PC-3 (cell line): ENCODE measurements at regions not wholly inside any gene's neighbourhood (a gene's known extent, or its start where the extent isn't known, plus 50 kb on each side); places are given as distances from the start of the nearest gene placed in this dataset.

Source experiments
- ATAC-seq: fragments of 200-7000 bp; cut with Tn5 transposase; 2 replicates; pipeline ENCODE4 v1.9.1; 2020; ENCODE audit warnings: mild to moderate bottlenecking, moderate library complexity
- BruUV-seq: library from RNA; stranded (reverse); fragments of 400-500 nt; replicated peaks from 2 replicates; lab custom pipeline; 2021; lab: Mats Ljungman, UMichigan
- CTCF ChIA-PET: fragments of 300-600 bp; sonication (Branson Sonifier 250); formaldehyde crosslinking; loops from one replicate; lab custom pipeline; 2022; ENCODE audit warnings: antibody characterized with exemption; lab: Charles Lee
- POLR2A ChIA-PET: fragments of 300-600 bp; sonication (Branson Sonifier 250); formaldehyde crosslinking; loops from one replicate; lab custom pipeline; 2022; ENCODE audit warnings: antibody characterized with exemption; ENCODE audit not compliant: unreplicated experiment; lab: Charles Lee
- DNase-seq: peaks from one replicate; pipeline ENCODE4 v3.0.0-alpha.2; 2015
- H2AFZ ChIP-seq: fragments of 300-600 bp; sonication (generic); 2 replicates; pipeline ENCODE4 v1.6.0; 2016; ENCODE audit warnings: antibody characterized with exemption, low read length
- H3F3A ChIP-seq: fragments of 300-600 bp; sonication (generic); one replicate; pipeline ENCODE4 v1.6.0; 2017; ENCODE audit warnings: antibody characterized with exemption, low read length, control low read depth, mild to moderate bottlenecking; ENCODE audit not compliant: unreplicated experiment
- H3K27ac ChIP-seq: fragments of 300-600 bp; sonication (generic); 2 replicates; pipeline ENCODE4 v1.5.1; 2016; ENCODE audit warnings: mild to moderate bottlenecking, low read length
- H3K27me3 ChIP-seq: fragments of 300-600 bp; sonication (generic); 2 replicates; pipeline ENCODE4 v1.6.1; 2016; ENCODE audit warnings: low read length, mixed read lengths
- H3K36me3 ChIP-seq: fragments of 300-600 bp; sonication (generic); 2 replicates; pipeline ENCODE4 v1.6.1; 2016; ENCODE audit warnings: low read depth, mixed run types, low read length, mixed read lengths
- H3K4me1 ChIP-seq: fragments of 300-600 bp; sonication (generic); 2 replicates; pipeline ENCODE4 v1.5.1; 2016; ENCODE audit warnings: low read length; ENCODE audit not compliant: insufficient read depth
- H3K4me2 ChIP-seq: fragments of 300-600 bp; sonication (generic); 2 replicates; pipeline ENCODE4 v1.6.0; 2016; ENCODE audit warnings: low read length
- H3K4me3 ChIP-seq: fragments of 300-600 bp; sonication (generic); 2 replicates; pipeline ENCODE4 v1.5.1; 2016; ENCODE audit warnings: mild to moderate bottlenecking, low read length, mixed read lengths
- H3K79me2 ChIP-seq: fragments of 300-600 bp; sonication (generic); 2 replicates; pipeline ENCODE4 v1.6.1; 2017; ENCODE audit warnings: low read length, mixed read lengths
- H3K9ac ChIP-seq: fragments of 300-600 bp; sonication (generic); 2 replicates; pipeline ENCODE4 v1.6.0; 2016; ENCODE audit warnings: mild to moderate bottlenecking, low read length
- H3K9me2 ChIP-seq: fragments of 300-600 bp; sonication (generic); replicated peaks from 2 replicates; pipeline ENCODE4 v1.6.1; 2016; ENCODE audit warnings: mixed run types, low read length, mixed read lengths
- H3K9me3 ChIP-seq: fragments of 300-600 bp; sonication (generic); 2 replicates; pipeline ENCODE4 v1.6.1; 2016; ENCODE audit warnings: low read length, mixed read lengths
- H4K20me1 ChIP-seq: fragments of 300-600 bp; sonication (generic); 2 replicates; pipeline ENCODE4 v1.6.1; 2016; ENCODE audit warnings: low read length, mixed read lengths
- CTCF ChIP-seq: fragments of 300-600 bp; sonication (generic); conservative IDR thresholded peaks from 2 replicates; pipeline ENCODE4 v1.5.1; 2017; ENCODE audit warnings: antibody characterized with exemption, low read depth, mild to moderate bottlenecking, low read length
- EZH2 ChIP-seq: fragments of 300-600 bp; sonication (generic); IDR thresholded peaks from one replicate; pipeline ENCODE4 v1.6.1; 2017; ENCODE audit warnings: antibody characterized with exemption, mild to moderate bottlenecking, low read length; ENCODE audit not compliant: unreplicated experiment
- EZH2phosphoT487 ChIP-seq: fragments of 300-600 bp; sonication (generic); IDR thresholded peaks from 2 replicates; pipeline ENCODE4 v1.6.1; 2018; ENCODE audit warnings: mild to moderate bottlenecking, antibody characterized with exemption, low read length, borderline replicate concordance
- intact Hi-C: fragments of 100-400 bp; cut with micrococcal nuclease; formaldehyde crosslinking; loops from 2 replicates; pipeline ENCODE4 v1.9.0; 2023

DNA sequence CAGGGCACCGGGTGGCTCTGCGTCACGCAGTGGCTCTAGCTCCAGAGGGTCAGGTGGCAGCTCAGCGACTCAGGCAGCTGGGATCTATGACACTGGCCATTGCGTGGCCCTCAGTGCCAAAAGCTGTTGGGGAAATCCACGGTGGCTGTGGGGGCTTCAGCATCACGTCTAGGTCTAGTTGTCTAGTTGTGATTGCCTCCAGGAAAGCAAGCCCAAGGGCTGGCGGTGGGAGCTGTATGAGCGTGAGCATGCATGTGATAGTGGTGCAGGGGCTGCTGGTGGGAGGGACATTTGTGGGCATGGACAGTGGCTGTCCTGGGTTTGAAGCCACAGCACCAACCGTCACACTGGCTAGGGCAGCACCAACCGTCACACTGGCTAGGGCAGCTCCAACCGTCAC is 191.4 kb downstream of the THBS2 start:
- H3K79me2 ChIP-seq: no peaks in the 10 kb centered on the region
- intact Hi-C loops: no loop called here
- H3F3A ChIP-seq: no peaks in the 10 kb centered on the region
- no peak overlapping the region for H3K4me2 ChIP-seq
- TF ChIP-seq EZH2: no peak
- TF ChIP-seq EZH2phosphoT487: no peak
- TF ChIP-seq CTCF: no peak
- no peaks in the 10 kb centered on the region for H3K9me2 ChIP-seq
- no peaks in the 10 kb centered on the region for H4K20me1 ChIP-seq
- H3K4me3 ChIP-seq: no peak overlapping the region
- ATAC-seq: no peak
- H2AFZ ChIP-seq: no peak overlapping the region
- CTCF ChIA-PET: no interaction called here
- DNase-seq: no peak
- no peaks in the 10 kb centered on the region for H3K36me3 ChIP-seq
- BruUV-seq: no TSS peak
- no peaks in the 10 kb centered on the region for H3K4me1 ChIP-seq
- no peak overlapping the region for H3K9ac ChIP-seq
- no peak overlapping the region for H3K27ac ChIP-seq
- POLR2A ChIA-PET: no interaction called here
- H3K27me3 ChIP-seq: no peaks in the 10 kb centered on the region
- no peaks in the 10 kb centered on the region for H3K9me3 ChIP-seq

- ChIA-PET POLR2A (no interaction called here), CTCF (no interaction called here)
- Histone ChIP-seq H3K9ac (no peak overlapping the region), H2AFZ (no peak overlapping the region), H3K36me3 (no peaks in the 10 kb centered on the region), H3K9me3 (no peaks in the 10 kb centered on the region), H3K4me3 (no peak overlapping the region), H4K20me1 (no peaks in the 10 kb centered on the region), H3K79me2 (no peaks in the 10 kb centered on the region), H3K4me1 (no peaks in the 10 kb centered on the region), H3K9me2 (no peaks in the 10 kb centered on the region), H3K27me3 (no peaks in the 10 kb centered on the region), H3K4me2 (no peak overlapping the region), H3F3A (no peaks in the 10 kb centered on the region), H3K27ac (no peak overlapping the region)
- BruUV-seq: no TSS peak
- no peak for ATAC-seq
- TF ChIP-seq CTCF (no peak), EZH2phosphoT487 (no peak), EZH2 (no peak)
- intact Hi-C loops: no loop called here
- DNase-seq: no peak
Observed at GRCh38 chr6:169058634-169059033, 195.0 kb downstream of the THBS2 start.

GRCh38 chr6:169052462-169052861 is 201.2 kb downstream of the THBS2 start:
- intact Hi-C loops: no loop called here
- no peak for ATAC-seq
- no peaks in the 10 kb centered on the region for H3K4me1 ChIP-seq
- H3K9me2 ChIP-seq: no peaks in the 10 kb centered on the region
- no peak overlapping the region for H3K9ac ChIP-seq
- no peaks in the 10 kb centered on the region for H3K9me3 ChIP-seq
- no peak overlapping the region for H3K27ac ChIP-seq
- no peaks in the 10 kb centered on the region for H3K36me3 ChIP-seq
- CTCF ChIA-PET: no interaction called here
- H3K4me2 ChIP-seq: no peak overlapping the region
- no peaks in the 10 kb centered on the region for H4K20me1 ChIP-seq
- no peak for TF ChIP-seq EZH2phosphoT487
- TF ChIP-seq CTCF: no peak
- TF ChIP-seq EZH2: no peak
- no peaks in the 10 kb centered on the region for H3K27me3 ChIP-seq
- DNase-seq: no peak
- H2AFZ ChIP-seq: no peak overlapping the region
- no peaks in the 10 kb centered on the region for H3F3A ChIP-seq
- H3K4me3 ChIP-seq: no peak overlapping the region
- POLR2A ChIA-PET: no interaction called here
- BruUV-seq: no TSS peak
- H3K79me2 ChIP-seq: no peaks in the 10 kb centered on the region
